ENCODE measurements at regions not wholly inside any gene's neighbourhood (a gene's known extent, or its start where the extent isn't known, plus 50 kb on each side); places are given as distances from the start of the nearest gene placed in this dataset.

DNA sequence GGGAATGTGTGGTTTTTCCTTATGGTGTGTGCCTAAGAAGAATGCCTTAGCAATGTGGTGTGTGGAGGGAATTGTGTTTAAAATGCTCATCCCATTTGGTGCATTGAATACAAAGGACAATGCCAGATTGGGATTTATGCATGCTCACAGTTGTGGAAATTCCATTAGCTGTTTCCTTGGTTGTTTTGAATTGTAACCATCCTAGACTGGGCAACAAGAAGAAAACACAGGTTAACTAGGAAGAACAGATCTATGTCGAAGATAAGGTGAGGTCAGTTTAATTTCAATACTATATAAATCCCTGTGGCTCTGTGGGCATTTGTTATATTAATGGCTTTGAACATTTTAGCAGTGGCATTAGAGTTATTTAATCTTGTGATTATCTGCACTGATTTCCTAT, 266.8 kb downstream of the MAT2B start:
- intact Hi-C loops (cut with micrococcal nuclease): no loop called here

DNA sequence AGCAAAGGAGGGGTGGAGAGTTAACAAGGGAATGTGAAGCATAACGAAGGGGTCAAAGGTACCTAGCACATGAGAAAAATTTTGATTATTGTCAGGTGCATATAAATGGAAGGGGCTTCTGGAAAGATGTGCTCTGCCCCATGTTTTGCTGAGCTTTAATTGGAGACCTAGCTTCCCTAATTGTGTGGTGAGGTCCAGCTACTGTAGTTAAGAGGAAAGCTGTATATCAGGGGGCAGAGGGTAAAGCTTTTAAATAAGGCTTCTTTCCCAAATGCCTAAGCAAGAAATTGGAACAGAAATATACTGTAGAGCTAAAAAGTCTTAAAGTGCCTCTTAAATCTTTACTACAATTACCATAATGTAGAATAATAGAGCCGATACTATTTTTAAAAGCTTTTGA, 267.2 kb downstream of the MAT2B start:
- intact Hi-C loops (cut with micrococcal nuclease): no loop called here

DNA sequence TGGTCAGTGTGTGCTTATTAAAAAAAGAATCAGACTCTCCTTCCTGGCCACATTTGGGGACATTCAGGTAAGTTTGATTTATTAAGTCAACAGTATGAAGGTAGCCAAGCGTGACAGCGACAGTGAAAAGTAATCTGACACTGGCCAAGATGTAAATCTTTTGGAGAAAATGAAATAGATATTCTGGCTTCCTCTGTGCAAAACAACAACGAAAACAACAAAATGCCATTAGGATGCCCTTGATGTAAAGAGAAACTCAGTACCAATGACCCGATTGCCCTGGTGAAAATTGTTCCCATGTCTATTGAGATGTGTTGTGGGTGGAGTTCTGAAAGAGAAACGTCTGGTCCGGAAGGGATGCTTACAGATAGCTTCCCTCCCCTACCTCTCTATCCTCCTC, 267.8 kb downstream of the MAT2B start:
- intact Hi-C loops (cut with micrococcal nuclease): no loop called here

- intact Hi-C loops (cut with micrococcal nuclease): no loop called here
Observed at GRCh38 chr5:163789870-163790269, 284.5 kb downstream of the MAT2B start.

- intact Hi-C loops (cut with micrococcal nuclease): no loop called here
Observed at GRCh38 chr5:163790497-163790896, 285.1 kb downstream of the MAT2B start.

GRCh38 chr5:163794993-163795392, 289.6 kb downstream of the MAT2B start:
- intact Hi-C loops (cut with micrococcal nuclease): no loop called here

DNA sequence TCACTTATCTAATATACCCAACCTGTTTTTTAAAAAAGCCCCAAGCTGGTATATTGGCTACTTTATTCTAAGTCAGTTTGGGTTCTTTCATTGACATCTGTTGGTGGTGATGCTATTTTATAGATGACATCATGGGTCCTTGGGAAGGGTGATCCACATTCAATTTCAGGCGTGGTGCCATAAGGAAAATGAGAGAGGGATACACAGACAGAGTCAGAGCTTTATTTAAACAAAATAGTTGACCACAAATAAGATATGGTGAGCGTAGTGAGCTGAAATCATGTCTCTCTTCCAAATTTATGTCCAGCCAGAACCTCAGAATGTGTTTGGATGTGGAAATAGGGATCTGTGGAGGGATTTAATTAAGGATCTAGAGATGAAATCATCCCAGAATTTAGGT, 302.4 kb downstream of the MAT2B start:
- intact Hi-C loops (cut with micrococcal nuclease): no loop called here

- intact Hi-C loops (cut with micrococcal nuclease): no loop called here
Observed at GRCh38 chr5:163809473-163809872, 304.1 kb downstream of the MAT2B start.

DNA sequence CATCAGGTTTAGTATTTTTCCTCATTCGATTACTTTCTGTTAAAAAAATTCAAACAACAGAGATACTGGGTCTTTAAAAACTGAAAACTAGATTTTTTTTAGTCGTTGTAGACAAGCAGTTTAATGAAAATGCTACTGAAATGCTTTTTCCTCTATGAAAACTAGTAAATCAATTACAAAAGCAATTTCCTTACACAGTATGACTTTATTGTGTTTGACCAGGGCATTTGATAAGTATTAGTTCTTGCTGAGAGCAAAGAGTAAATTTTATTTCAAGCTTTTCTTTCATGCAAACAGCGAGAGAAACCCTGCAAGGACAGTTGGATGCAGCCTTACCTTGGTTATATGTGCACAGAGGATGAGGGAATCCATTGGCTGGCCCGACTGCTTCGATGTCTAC, 308.5 kb downstream of the MAT2B start:
- intact Hi-C loops (cut with micrococcal nuclease): no loop called here

DNA sequence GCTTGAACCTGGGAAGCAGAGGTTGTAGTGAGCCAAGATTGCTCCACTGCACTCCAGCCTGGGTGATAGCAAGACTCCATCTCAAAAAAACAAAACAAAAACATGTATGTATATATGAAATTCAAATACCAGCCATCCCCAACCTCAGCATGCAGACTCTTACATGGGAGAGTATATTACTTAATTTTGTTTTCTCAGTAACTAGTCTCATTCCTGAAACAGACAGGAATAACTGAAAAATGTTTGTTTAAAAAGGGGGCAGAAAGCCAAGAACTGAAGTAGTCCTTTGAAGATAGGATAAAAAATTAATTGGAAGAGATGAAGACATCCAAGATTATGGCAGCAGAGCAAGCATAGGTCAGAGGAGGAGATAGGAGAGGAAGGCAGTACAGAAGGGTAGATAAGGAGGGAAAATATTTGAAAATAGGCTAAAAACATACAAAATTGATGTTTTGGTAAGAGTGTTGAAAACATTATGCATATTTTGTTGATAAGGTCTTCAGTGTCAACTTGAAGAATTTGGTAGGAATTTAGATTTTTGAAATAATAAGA, 309.9 kb downstream of the MAT2B start:
- intact Hi-C loops (cut with micrococcal nuclease): no loop called here

DNA sequence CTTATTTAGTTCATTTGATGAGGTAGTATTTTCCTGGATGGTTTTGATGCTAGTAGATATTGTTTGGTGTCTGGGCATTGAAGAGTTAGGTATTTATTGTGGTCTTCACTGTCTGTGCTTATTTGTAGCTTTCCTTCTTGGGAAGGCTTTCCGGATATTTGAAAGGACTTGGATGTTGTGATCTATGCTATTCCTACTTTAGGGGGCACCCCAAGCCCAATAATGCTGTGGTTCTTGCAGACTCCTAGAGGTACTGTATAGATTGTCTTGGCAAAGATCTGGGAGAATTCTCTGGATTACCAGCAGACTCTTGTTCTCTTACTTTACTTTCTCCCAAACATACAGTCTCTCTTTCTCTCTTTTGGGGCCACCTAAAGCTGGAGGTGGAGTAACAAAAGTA, 315.7 kb downstream of the MAT2B start:
- intact Hi-C loops (cut with micrococcal nuclease): no loop called here

DNA sequence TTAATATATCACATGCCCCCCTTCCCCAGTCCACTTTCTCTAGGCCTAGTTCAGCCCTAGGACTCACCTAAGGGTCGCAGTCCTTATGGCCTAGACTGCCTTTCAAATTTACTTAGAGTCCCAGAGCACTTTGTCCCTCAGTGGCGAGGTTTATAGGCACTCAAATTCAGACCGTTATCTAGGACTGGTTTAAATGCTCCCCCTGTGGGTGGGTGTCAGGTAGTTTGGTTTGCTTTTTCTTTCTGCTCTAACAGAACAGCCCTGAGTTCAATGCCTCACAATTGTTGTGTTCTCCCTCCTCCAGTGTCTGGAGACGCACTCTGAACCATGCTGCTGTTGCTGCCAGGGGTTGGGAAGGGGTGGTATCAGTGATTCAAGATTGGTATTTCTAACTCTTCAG, 317.1 kb downstream of the MAT2B start:
- intact Hi-C loops (cut with micrococcal nuclease): no loop called here

DNA sequence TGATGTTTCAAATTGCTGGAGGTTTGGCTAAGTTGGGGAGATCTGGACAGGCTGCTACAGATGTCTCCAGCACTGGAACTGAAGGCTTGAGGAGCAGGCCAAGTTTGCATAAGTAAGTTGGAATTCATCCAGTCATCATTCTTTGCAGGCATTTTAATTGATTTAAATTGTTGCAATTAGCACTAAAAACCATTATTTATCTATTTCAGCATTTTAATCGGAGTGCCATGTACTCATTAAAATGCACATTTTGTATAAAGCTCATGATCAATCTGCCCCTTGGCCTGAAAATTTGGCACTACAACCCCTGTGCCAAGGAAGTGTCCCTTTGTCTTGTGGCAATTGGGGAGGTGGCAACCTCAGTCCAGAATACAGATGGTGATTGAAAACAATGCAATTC, 320.2 kb downstream of the MAT2B start:
- intact Hi-C loops (cut with micrococcal nuclease): no loop called here

- intact Hi-C loops (cut with micrococcal nuclease): no loop called here
Observed at GRCh38 chr5:163826201-163826600, 320.8 kb downstream of the MAT2B start.

DNA sequence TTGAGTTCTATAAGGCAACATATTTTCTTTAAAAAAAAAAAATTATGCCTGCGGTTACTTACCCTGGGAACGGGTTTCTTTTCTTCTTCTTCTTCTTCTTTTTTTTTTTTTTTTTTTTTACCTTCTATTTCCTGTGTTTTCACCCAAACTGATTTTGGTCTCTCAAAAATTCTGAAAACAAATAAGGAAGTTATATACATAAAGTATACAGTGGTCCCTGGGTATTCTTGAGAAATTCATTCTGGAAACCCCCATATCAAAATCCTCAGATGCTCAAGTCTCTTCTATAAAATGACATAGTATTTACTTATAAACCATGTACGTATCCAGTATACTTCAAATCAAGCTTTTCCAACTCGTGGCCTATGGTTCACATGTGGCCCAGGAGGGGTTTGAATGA, 326.7 kb downstream of the MAT2B start:
- intact Hi-C loops (cut with micrococcal nuclease): no loop called here

DNA sequence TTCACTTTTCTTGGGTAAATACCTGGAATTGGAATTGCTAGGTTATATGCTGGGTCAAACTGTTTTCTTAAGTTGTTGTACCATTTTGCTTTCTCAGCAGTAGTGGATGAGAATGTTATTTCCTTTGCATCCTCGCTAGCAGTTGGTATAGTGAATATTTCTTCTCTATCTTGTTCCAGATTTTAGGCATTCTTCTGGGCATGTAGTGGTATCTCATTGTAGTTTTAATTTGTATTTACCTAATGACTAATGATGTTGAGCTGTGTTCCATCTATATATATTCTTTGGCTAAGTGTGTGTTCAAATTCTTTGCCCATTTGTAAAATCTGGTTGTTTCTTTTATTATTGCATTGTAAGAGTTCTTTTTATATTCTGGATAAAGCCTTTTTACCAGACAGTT, 333.3 kb downstream of the MAT2B start:
- intact Hi-C loops (cut with micrococcal nuclease): no loop called here

DNA sequence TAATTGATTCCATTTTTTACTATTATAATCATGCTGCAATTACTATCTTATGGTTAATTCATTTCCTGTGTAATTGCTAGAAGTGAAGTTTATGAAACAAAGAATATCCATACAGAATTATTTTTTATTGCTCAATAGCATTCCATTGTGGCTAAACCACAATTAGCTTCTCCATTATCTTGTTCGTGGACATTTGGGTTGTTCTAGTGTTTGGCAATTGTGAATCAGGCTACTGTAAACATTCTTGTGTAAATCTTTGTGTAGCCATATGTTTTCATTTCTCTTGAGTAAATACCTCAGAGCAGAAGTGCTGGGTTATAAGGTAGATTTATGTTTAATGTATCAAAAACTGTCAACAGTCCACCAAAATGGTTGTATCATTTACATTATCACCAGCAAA, 341.1 kb downstream of the MAT2B start:
- intact Hi-C loops (cut with micrococcal nuclease): no loop called here

- intact Hi-C loops (cut with micrococcal nuclease): no loop called here
Observed at GRCh38 chr5:163855754-163856153, 350.3 kb downstream of the MAT2B start.

GRCh38 chr5:163861670-163862069, 356.3 kb downstream of the MAT2B start:
- intact Hi-C loops (cut with micrococcal nuclease): no loop called here

DNA sequence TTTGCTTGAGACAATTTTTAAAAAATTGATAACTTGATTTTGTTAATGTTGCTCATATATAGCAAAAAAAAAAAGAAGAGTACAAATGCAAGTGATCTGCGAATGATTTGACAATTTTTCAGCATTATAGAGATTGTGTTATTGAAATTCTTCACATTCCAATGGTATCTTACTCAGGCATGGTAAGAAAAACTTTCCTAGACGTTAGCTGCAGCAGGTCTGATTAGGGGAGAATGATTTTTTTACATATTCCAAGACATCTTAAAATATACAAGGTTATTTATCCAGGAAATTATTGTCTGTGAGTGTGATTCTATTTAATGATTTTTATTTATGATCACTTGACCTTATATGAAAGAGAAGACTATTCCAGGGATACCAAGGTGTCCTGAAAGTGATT, 361.9 kb downstream of the MAT2B start:
- intact Hi-C loops (cut with micrococcal nuclease): no loop called here

DNA sequence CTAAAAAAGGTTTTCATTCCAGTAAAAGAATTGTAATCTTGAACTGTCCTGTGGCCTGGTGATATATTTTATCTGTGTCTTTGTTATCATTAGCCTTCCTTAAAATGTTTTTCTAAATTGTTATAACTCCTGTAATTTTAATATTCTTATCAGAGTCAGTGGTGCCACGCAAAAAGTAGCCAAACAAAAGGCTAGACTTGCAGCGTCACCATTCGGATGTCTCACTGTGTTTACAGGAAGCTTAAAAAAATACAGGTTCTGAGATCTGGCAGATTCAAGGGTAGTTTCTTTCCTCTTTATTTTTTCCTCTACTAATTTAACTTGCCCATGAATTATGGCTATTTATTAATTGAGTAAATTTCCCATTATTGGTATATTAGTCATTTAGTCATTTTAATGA, 362.3 kb downstream of the MAT2B start:
- intact Hi-C loops (cut with micrococcal nuclease): no loop called here

DNA sequence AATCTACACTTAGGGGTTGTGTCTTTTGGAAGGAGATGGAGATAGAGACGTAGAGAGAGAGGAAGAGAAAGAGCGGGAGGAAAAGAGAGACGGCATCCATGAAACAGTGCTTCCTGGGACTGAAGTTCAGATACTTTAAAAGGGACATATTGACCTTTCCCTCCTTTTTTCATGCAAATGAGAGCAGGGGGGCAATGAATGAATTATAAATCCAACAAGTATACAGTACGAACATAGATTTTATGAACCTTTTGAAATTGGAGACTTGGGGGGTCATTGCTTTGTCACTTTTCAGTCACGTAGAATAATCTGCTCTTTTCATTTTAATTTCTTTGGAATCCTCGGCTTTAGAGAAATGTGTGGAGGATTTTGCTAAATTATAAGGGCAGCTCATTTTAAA, 364.2 kb downstream of the MAT2B start:
- intact Hi-C loops (cut with micrococcal nuclease): no loop called here

DNA sequence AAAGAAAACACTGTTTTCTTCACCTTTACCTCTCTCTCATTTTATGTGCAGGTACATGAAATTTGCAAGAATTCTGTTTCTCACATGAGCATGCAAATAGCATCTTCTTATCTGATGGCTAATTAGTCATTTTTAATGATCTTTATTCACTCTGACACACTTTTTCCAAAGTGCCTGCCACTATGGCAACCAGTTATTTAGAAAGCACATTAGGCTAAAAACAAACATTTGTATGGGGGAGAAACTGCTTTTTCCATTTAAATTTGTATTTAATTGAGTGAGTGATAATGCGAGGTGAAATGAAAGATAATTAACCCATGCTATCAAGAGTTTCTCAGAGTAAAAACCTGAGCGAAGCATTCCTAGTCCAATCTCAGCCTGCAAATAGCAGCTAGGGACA, 365.0 kb downstream of the MAT2B start:
- intact Hi-C loops (cut with micrococcal nuclease): no loop called here

GRCh38 chr5:163874431-163874830, 369.0 kb downstream of the MAT2B start:
- intact Hi-C loops (cut with micrococcal nuclease): no loop called here

All from T-helper 1 cell treated with Interleukin-12 subunit alpha and Interleukin-12 subunit beta and Interleukin-4 antibody, amounts not matched to agents 30 ng/mL and 1 ng/mL, for 36 hours (primary cell).